ENCODE measurements at regions not wholly inside any gene's neighbourhood (a gene's known extent, or its start where the extent isn't known, plus 50 kb on each side); places are given as distances from the start of the nearest gene placed in this dataset.

DNA sequence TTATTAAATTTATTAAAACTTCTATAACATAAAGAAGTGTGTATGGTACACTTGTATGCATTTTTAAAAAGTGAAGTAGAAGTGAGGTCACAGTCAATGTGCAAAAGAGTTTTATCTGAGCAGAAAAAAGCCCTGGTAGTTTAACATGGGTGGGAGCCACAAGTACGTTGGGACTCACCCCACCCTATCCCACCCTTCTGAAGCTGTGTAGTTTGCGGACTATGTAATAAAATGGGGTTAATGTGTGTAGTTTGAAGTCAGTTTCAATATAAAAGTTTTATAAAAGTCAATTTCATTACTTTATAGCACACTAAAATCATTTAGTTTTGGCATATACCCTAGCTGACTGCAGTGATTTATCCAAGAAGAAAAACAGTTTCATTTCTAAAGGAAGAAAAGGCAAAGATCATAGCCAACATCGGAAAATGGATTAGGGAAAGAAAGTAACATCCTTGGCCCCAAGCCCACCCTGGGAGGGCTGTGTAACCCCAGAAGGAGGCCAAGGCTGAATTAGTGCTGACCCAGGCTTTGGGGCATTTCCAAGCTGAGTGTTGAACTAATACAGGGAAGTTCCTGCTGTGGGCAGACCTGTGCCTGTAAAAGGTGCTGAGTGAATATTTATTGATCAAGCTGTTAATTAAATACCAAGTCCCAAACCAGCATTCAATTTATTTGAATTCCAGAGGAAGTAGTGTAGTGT, 398.6 kb upstream of the ADAMTSL1 start:
- Histone ChIP-seq H3K9ac (replicated peaks; ENCODE audit: extremely low read depth, insufficient read depth, low read length) (no peak overlapping the region), H3K4me3 (replicated peaks in 1 of 3; ENCODE audit: insufficient read depth in 1 of 3, low read depth in 1 of 3, low read length in 3 of 3) (no peak overlapping the region), H4K20me1 (replicated peaks; ENCODE audit: control insufficient read depth, extremely low read depth, insufficient read depth, low read length) (no peaks in the 10 kb centered on the region), H3K36me3 (ENCODE audit: control insufficient read depth in 2 of 2, extremely low read depth in 1 of 2, insufficient read depth in 2 of 2, low read length in 2 of 2) (no peaks in the 10 kb centered on the region), H3K27me3 (ENCODE audit: control insufficient read depth in 2 of 2, insufficient read depth in 2 of 2, low read length in 2 of 2) (peaks cover 0 to 3% of the 10 kb centered on the region in 2 experiments), H3K9me1 (replicated peaks; ENCODE audit: control insufficient read depth, extremely low read depth, insufficient read depth, low read length) (no peaks in the 10 kb centered on the region), H3K9me3 (replicated peaks; ENCODE audit: control insufficient read depth, insufficient read depth, low read length) (no peaks in the 10 kb centered on the region), H3K79me2 (ENCODE audit: control insufficient read depth, insufficient read depth, low read length) (no peaks in the 10 kb centered on the region), H3K27ac (ENCODE audit: insufficient read depth, low read depth, low read length) (no peak overlapping the region), H2AFZ (ENCODE audit: low read depth, low read length) (no peak overlapping the region), H3K4me2 (ENCODE audit: insufficient read depth, low read length) (no peak overlapping the region), H3K4me1 (ENCODE audit: control insufficient read depth, extremely low read depth, insufficient read depth, low read length) (no peaks in the 10 kb centered on the region)
- BruUV-seq (replicated peaks): no TSS peak
- POLR2A ChIA-PET: no interaction called here
- intact Hi-C loops (cut with micrococcal nuclease): no loop called here
- FAIRE-seq: no peak
- CTCF ChIA-PET: no interaction called here
- no peak for TF ChIP-seq MYC (IDR thresholded peaks at IDR 0.05; ENCODE audit: low read depth, low read length)
- no peak for TF ChIP-seq EZH2 (IDR thresholded peaks at IDR 0.05; ENCODE audit: borderline replicate concordance, low read depth, low read length, severe bottlenecking)
- TF ChIP-seq FOS (IDR thresholded peaks at IDR 0.05; ENCODE audit: borderline replicate concordance, insufficient read depth, low read length): no peak
- no peak for DNase-seq (ENCODE audit: low read depth, low spot score)
- dilution Hi-C loops (cut with MboI; ENCODE audit: extremely low pct_ligation_motif_present, low sequenced_read_pairs): no loop called here

DNA sequence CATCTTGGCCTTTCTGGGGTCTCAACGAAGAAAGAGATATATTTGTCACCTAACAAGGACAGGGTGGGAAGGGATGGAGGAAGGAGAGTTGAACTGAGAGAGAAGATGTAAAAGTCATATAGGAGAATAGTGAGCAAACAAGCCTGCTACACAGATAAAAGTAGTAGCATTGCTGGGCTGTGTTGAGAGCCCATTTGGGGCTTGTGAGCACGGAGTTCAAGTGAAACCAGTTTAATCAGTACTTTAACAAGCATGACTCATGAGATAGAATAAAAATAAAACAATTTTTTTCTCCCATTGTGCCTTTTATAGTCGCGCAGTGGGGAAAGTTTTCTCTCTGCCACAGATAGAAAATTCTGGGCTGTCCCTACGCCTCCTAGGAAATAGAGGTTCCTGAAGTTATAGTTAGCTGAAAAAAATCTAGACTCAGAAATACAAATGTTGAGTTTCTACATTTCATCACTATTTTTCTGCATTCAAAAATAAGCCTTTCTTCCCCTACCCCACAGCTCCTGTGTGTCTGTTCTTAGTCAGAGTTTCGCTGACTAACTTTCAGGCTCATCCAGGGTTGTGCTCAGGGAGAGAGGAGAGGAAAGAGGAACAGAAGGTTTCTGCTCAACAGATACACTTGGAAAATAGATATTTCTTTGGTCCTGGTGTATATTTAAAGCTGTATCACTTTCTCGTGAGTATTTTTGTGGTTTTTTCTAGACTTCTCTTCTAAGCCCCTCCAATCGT, 395.8 kb upstream of the ADAMTSL1 start:
- Histone ChIP-seq H3K36me3 (ENCODE audit: control insufficient read depth in 2 of 2, extremely low read depth in 1 of 2, insufficient read depth in 2 of 2, low read length in 2 of 2) (no peaks in the 10 kb centered on the region), H3K4me3 (replicated peaks in 1 of 3; ENCODE audit: insufficient read depth in 1 of 3, low read depth in 1 of 3, low read length in 3 of 3) (no peak overlapping the region), H3K9me3 (replicated peaks; ENCODE audit: control insufficient read depth, insufficient read depth, low read length) (no peaks in the 10 kb centered on the region), H3K79me2 (ENCODE audit: control insufficient read depth, insufficient read depth, low read length) (no peaks in the 10 kb centered on the region), H3K4me2 (ENCODE audit: insufficient read depth, low read length) (no peak overlapping the region), H3K4me1 (ENCODE audit: control insufficient read depth, extremely low read depth, insufficient read depth, low read length) (no peaks in the 10 kb centered on the region), H3K27ac (ENCODE audit: insufficient read depth, low read depth, low read length) (no peak overlapping the region), H2AFZ (ENCODE audit: low read depth, low read length) (no peak overlapping the region), H4K20me1 (replicated peaks; ENCODE audit: control insufficient read depth, extremely low read depth, insufficient read depth, low read length) (no peaks in the 10 kb centered on the region), H3K9ac (replicated peaks; ENCODE audit: extremely low read depth, insufficient read depth, low read length) (no peak overlapping the region), H3K27me3 (ENCODE audit: control insufficient read depth in 2 of 2, insufficient read depth in 2 of 2, low read length in 2 of 2) (peaks cover 0 to 3% of the 10 kb centered on the region in 2 experiments), H3K9me1 (replicated peaks; ENCODE audit: control insufficient read depth, extremely low read depth, insufficient read depth, low read length) (no peaks in the 10 kb centered on the region)
- no TSS peak for BruUV-seq (replicated peaks)
- dilution Hi-C loops (cut with MboI; ENCODE audit: extremely low pct_ligation_motif_present, low sequenced_read_pairs): no loop called here
- FAIRE-seq (no peak), DNase-seq (ENCODE audit: low read depth, low spot score) (no peak)
- POLR2A ChIA-PET: no interaction called here
- TF ChIP-seq GATA2 (IDR thresholded peaks at IDR 0.05; ENCODE audit: insufficient read depth, insufficient read length, low read depth, low read length): no peak
- no peak for TF ChIP-seq EZH2 (IDR thresholded peaks at IDR 0.05; ENCODE audit: borderline replicate concordance, low read depth, low read length, severe bottlenecking)
- no peak for TF ChIP-seq POLR2AphosphoS5 (IDR thresholded peaks at IDR 0.05; ENCODE audit: insufficient read depth, low read depth, low read length)
- TF ChIP-seq CTCF (IDR thresholded peaks at IDR 0.05; ENCODE audit: extremely low read depth in 1 of 2, insufficient read depth in 1 of 2, low read depth in 1 of 2, low read length in 2 of 2): no peak
- TF ChIP-seq FOS (IDR thresholded peaks at IDR 0.05; ENCODE audit: borderline replicate concordance, insufficient read depth, low read length): no peak
- TF ChIP-seq JUN (IDR thresholded peaks at IDR 0.05; ENCODE audit: borderline replicate concordance, insufficient read depth, insufficient read length, low read depth): no peak
- no peak for TF ChIP-seq MYC (IDR thresholded peaks at IDR 0.05; ENCODE audit: low read depth, low read length)
- no peak for TF ChIP-seq POLR2A (IDR thresholded peaks at IDR 0.05; ENCODE audit: low read depth, low read length)
- TF ChIP-seq, protein P1, sequence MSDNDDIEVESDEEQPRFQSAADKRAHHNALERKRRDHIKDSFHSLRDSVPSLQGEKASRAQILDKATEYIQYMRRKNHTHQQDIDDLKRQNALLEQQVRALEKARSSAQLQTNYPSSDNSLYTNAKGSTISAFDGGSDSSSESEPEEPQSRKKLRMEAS (IDR thresholded peaks at IDR 0.05; ENCODE audit: insufficient read depth, insufficient read length): no peak
- CTCF ChIA-PET: no interaction called here
- intact Hi-C loops (cut with micrococcal nuclease): no loop called here
